ENCODE measurements at regions not wholly inside any gene's neighbourhood (a gene's known extent, or its start where the extent isn't known, plus 50 kb on each side); places are given as distances from the start of the nearest gene placed in this dataset.

GRCh38 chr18:78563110-78563509 is 416.5 kb upstream of the SALL3 start:
- TF ChIP-seq TAF1 (IDR thresholded peaks at IDR 0.05; ENCODE audit: borderline replicate concordance, insufficient read depth, low read length), result no peak
- TF ChIP-seq POLR2AphosphoS5 (IDR thresholded peaks at IDR 0.05; ENCODE audit: low read depth, low read length), result no peak
- no peak for TF ChIP-seq REST (IDR thresholded peaks at IDR 0.05; ENCODE audit: insufficient read depth in 1 of 2, low read depth in 2 of 2, low read length in 2 of 2)
- TF ChIP-seq SIN3A (IDR thresholded peaks at IDR 0.05; ENCODE audit: borderline replicate concordance, insufficient read depth, low read length), result no peak
